ENCODE measurements at regions not wholly inside any gene's neighbourhood (a gene's known extent, or its start where the extent isn't known, plus 50 kb on each side); places are given as distances from the start of the nearest gene placed in this dataset.
"Not testable (repeated sequence)": the region's sequence is repeated elsewhere in the genome, so short reads cannot be mapped to it uniquely, and the experiment has no call there.

GRCh38 chr22:49721211-49721763, 106.4 kb downstream of the BRD1 start:
- no peak for DNase-seq (ENCODE audit: low read depth)

- DNase-seq (ENCODE audit: low read depth): no peak
These were observed 107.3 kb downstream of the BRD1 start for GRCh38 chr22:49720279-49720959.

- DNase-seq (ENCODE audit: low read depth): no peak
These were observed 108.6 kb downstream of the BRD1 start for GRCh38 chr22:49719046-49719445.

- DNase-seq (ENCODE audit: low read depth): no peak
These were observed 109.3 kb downstream of the BRD1 start for GRCh38 chr22:49718396-49718795.

GRCh38 chr22:49717322-49717919, 110.3 kb downstream of the BRD1 start:
- DNase-seq (ENCODE audit: low read depth): no peak

GRCh38 chr22:49716441-49716840, 111.2 kb downstream of the BRD1 start:
- DNase-seq (ENCODE audit: low read depth): no peak

- DNase-seq (ENCODE audit: low read depth): no peak
These were observed 112.2 kb downstream of the BRD1 start for GRCh38 chr22:49715450-49715849.

- DNase-seq (ENCODE audit: low read depth): no peak
These were observed 114.7 kb downstream of the BRD1 start for GRCh38 chr22:49713003-49713402.

GRCh38 chr22:49712195-49712791, 115.4 kb downstream of the BRD1 start:
- no peak for DNase-seq (ENCODE audit: low read depth)

- no peak for DNase-seq (ENCODE audit: low read depth)
These were observed 116.9 kb downstream of the BRD1 start for GRCh38 chr22:49710746-49711145.

GRCh38 chr22:49709464-49709863, 118.2 kb downstream of the BRD1 start:
- DNase-seq (ENCODE audit: low read depth): no peak

GRCh38 chr22:49705972-49706352, 121.7 kb downstream of the BRD1 start:
- no peak for DNase-seq (ENCODE audit: low read depth)

- DNase-seq (ENCODE audit: low read depth): no peak
These were observed 122.3 kb downstream of the BRD1 start for GRCh38 chr22:49705216-49705971.

GRCh38 chr22:49704345-49705215, 123.1 kb downstream of the BRD1 start:
- no peak for DNase-seq (ENCODE audit: low read depth)

GRCh38 chr22:49703990-49704344, 123.7 kb downstream of the BRD1 start:
- DNase-seq (ENCODE audit: low read depth): no peak

GRCh38 chr22:49703505-49703904, 124.2 kb downstream of the BRD1 start:
- no peak for DNase-seq (ENCODE audit: low read depth)

GRCh38 chr22:49702068-49702397, 125.6 kb downstream of the BRD1 start:
- DNase-seq (ENCODE audit: low read depth): no peak

- no peak for DNase-seq (ENCODE audit: low read depth)
These were observed 126.1 kb downstream of the BRD1 start for GRCh38 chr22:49701380-49702067.

GRCh38 chr22:49699928-49700498, 127.7 kb downstream of the BRD1 start:
- no peak for DNase-seq (ENCODE audit: low read depth)

- no peak for DNase-seq (ENCODE audit: low read depth)
These were observed 128.2 kb downstream of the BRD1 start for GRCh38 chr22:49699476-49699875.

GRCh38 chr22:49698616-49699015, 129.1 kb downstream of the BRD1 start:
- not testable (repeated sequence) for DNase-seq (ENCODE audit: low read depth)

Measured in HS-5 (cell line).